HG03175 (cell line): ENCODE measurements at regions not wholly inside any gene's neighbourhood (a gene's known extent, or its start where the extent isn't known, plus 50 kb on each side); places are given as distances from the start of the nearest gene placed in this dataset.
"Not testable (repeated sequence)": the region's sequence is repeated elsewhere in the genome, so short reads cannot be mapped to it uniquely, and the experiment has no call there.

ENCODE experiments used
- ATAC-seq: cut with Tn5 transposase; IDR thresholded peaks from one replicate; pipeline ENCODE4 v1.9.1; 2021; ENCODE audit warnings: mild to moderate bottlenecking, moderate library complexity; ENCODE audit not compliant: unreplicated experiment

DNA sequence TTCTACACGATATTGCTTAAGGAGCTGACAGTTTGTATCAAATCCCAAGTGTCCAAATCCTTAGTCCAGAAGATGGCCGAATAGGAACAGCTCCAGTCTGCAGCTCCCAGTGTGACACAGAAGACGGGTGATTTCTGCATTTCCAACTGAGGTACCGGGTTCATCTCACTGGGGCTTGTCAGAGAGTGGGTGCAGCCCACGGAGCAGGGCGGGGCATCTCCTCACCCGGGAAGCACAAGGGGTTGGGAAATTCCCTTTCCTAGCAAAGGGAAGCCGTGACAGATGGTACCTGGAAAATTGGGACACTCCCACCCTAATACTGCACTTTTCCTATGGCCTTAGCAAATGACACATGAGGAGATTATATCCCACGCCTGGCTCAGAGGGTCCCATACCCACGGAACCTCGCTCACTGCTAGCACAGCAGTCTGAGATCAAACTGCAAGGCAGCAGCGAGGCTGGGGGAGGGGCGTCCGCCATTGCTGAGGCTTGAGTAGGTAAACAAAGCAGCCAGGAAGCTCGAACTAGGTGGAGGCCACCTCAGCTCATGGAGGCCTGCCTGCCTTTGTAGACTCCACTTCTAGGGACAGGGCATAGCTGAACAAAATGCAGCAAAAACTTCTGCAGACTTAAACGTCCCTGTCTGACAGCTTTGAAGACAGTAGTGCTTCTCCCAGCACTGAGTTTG is 162.3 kb upstream of the MAP2 start:
- not testable (repeated sequence) for ATAC-seq

DNA sequence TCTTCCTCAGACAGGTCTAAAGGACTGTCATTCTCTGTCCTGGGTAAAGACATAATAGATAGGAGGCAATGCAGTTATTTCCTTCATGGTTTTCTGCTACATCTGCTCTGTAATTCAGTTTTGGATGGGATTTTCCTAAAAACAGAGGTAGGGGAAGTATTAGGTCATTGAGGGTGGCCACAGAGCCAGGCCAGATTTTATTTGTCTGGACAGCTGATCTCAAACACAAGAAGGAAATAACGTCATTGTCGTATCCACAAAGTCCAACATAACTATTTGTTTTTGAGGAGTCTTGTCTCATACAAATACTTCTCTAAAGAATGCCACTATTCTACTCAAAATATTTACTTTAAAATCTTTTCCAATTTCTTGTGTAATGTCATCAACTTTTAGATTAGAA is 154.8 kb upstream of the MAP2 start:
- ATAC-seq, result no peak

DNA sequence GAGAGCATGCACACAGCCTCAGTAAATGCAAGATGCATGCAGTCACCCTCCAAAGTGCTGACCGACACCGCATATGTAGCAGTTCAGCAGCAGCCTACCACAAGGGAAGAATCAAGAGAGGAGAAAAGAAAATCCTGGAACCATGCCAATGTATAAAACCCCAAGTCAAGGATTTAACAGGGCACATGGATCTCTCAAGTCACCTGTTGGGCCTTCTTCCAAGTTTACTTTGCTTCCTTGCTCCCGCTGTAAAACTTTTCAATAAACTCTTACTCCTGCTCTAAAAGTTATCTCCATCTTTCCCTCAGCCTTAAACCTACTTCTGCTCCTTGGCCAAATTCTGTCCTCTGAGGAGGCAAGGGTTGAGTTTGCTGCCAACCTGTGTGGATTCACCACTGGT is 147.8 kb upstream of the MAP2 start:
- ATAC-seq, result no peak

GRCh38 chr2:209277444-209277843 is 146.4 kb upstream of the MAP2 start:
- no peak for ATAC-seq

GRCh38 chr2:209298601-209299000 is 125.2 kb upstream of the MAP2 start:
- ATAC-seq, result no peak

DNA sequence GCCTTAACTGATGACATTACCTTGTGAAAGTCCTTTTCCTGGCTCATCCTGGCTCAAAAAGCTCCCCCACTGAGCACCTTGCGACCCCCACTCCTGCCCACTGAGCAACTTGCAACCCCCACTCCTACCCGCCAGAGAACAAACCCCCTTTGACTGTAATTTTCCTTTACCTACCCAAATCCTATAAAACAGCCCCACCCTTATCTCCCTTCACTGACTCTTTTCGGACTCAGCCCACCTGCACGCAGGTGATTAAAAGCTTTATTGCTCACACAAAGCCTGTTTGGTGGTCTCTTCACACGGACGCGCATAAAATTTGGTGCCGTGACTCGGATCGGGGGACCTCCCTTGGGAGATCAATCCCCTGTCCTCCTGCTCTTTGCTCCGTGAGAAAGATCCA is 124.4 kb upstream of the MAP2 start:
- not testable (repeated sequence) for ATAC-seq

- not testable (repeated sequence) for ATAC-seq
Observed at GRCh38 chr2:209300766-209301165, 123.1 kb upstream of the MAP2 start.

DNA sequence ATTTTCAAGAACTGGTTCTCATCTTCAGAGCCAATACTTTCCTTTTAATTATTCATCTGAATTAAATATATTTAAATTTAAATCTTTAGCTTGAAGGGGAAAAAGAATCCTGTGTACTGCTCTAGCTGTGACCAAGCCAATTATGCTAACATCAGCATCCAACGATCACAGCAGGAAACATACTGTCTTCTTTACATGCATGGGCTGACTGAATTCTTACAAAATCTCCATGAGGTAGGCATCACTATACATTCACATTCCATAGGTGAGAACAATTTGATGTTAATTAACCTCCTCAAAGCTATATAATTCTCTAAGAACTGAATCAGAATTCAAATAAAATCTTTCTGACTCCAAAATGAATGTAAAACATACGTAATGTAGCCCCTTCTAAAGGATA is 118.8 kb upstream of the MAP2 start:
- ATAC-seq, result no peak

GRCh38 chr2:209305746-209306196 is 118.1 kb upstream of the MAP2 start:
- ATAC-seq, result no peak

- no peak for ATAC-seq
Observed at GRCh38 chr2:209307161-209308001, 116.5 kb upstream of the MAP2 start.

GRCh38 chr2:209308415-209308814 is 115.4 kb upstream of the MAP2 start:
- no peak for ATAC-seq

GRCh38 chr2:209311948-209312347 is 111.9 kb upstream of the MAP2 start:
- no peak for ATAC-seq

DNA sequence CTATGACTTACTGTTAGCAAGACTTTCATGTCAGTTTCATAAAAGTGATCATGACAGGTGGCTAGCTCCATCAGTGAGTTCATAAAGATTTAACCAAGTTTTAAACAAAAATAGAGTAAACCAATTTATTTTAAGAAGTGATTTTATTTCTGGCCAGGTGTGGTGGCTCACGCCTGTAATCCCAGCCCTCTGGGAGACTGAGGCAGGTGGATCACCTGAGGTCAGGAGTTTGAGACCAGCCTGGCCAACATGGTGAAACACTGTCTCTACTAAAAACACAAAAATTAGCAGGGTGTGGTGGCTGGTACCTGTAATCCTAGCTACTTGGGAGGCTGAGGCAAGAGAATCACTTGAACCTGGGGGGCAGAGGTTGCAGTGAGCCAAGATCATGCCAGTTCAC is 111.4 kb upstream of the MAP2 start:
- not testable (repeated sequence) for ATAC-seq

- ATAC-seq, result no peak
Observed at GRCh38 chr2:209314653-209315052, 109.2 kb upstream of the MAP2 start.

- ATAC-seq, result no peak
Observed at GRCh38 chr2:209316141-209316540, 107.7 kb upstream of the MAP2 start.

DNA sequence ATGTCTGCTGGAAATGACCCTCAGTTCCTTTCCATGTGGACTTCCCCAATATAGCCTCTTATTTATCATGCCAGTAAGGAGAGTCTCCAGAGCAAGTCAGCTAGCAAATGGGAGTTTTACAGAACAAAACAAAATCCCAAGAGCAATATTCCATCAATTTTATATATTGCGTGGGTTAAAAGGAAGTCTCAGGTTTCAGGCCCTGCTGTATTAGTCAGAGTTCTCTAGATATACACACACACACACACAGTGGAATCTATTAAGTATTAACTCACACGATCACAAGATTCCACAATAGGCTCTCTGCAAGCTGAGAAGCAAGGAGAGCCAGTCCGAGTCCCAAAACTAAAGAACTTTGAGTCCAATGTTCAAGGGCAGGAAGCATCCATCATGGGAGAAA is 102.8 kb upstream of the MAP2 start:
- ATAC-seq, result no peak

DNA sequence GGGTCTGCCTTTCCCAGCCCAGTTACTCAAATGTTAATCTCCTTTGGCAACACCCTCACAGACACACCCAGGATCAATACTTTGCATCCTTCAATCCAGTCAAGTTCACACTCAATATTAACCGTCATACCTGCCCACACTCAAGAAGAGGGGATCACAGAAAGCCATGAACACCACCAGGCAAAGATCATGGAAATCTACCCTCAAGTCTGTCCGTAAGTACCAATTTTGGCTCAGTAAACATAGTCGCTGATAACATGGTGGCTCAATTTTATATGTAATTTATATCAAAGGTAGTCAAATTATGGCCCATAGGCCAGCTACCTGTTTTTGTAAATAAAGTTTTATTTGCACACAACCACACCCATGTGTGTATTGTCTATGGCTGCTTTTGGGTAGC is 102.3 kb upstream of the MAP2 start:
- no peak for ATAC-seq

DNA sequence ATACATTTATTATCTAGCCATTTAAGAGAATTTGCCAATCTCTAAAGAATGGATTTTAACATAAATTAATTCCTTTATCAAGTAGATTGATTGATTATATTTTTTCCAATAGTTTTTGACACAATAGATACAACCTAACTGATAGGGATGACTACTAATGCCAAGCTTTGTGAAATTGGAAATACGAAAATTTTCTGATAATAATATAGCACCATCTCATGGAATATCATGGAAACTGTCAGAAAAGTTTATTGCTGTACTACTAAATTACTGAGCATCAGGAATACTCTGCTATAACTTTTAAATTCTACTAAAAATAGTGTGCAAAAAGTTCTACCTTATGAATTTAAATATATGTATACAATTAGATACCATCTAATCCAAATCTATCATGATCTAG is 101.8 kb upstream of the MAP2 start:
- no peak for ATAC-seq

- no peak for ATAC-seq
Observed at GRCh38 chr2:209322905-209323512, 100.8 kb upstream of the MAP2 start.

DNA sequence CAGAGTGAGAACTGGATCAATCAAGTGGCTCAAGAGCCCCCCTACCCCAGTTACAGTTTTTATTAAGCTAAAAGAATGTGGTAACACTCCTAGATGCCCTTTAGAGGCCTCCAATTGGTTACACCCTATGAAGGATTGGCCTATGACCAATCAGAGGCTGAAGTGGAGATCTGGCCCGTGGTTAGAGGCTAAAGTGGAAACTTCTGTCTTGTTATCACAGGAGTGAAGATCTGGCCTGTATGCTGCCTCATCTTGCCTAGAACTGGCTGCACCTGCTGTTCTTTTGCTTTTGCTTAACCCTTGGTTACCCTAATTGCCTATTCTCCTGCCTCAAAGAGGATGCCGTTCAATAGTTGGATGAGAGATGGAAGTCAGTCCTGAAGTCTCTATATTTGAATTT is 100.1 kb upstream of the MAP2 start:
- no peak for ATAC-seq

DNA sequence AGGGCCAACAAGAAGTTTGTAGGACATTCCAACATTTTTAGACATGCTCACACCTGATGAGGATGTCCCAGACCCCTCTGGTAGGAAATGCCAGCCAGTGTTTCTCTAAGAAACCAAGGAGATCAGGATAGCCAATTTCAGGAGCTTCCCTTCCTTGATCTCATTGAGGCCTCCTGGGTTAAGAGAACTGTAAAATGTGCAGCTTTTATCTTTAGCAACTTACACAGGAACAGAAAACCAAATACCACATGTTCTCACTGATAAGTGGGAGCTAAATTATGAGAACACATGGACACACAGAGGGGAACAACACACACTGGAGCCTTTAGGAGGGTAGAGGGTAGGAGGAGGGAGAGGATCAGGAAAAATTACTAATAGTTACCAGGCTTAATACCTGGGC is 99.6 kb upstream of the MAP2 start:
- no peak for ATAC-seq

DNA sequence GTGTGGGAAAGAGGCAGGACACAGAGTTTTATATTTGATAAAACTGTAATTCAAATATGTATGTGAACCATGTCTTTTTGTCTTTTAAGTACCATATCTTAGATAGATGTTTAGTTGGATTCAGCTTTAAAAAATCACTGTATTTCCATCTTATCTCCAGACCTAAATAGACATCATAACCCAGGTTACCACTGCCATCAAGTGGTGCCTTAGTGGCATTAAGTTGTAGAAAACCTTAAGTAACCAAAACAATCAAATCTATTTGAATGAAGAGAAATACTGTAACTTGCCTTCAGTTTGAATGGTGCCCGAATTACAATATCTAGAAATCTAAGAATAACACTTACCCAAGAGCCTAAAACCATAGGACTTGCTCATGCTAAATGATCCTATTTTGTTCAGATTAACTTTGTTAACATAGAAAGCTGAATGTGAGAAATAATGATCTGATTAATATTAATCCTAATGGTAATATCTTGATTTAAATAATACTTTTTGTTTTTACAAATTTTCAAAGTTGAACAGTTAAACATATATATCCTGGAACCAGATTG is 92.5 kb upstream of the MAP2 start:
- no peak for ATAC-seq
